IMR-90 (cell line): ENCODE measurements at regions not wholly inside any gene's neighbourhood (a gene's known extent, or its start where the extent isn't known, plus 50 kb on each side); places are given as distances from the start of the nearest gene placed in this dataset.

Source experiments
- ATAC-seq: fragments of 200-7000 bp; cut with Tn5 transposase; 2 replicates; pipeline ENCODE4 v1.9.1; 2020; ENCODE audit warnings: low read depth, mild to moderate bottlenecking, moderate library complexity
- BruUV-seq: library from RNA; stranded (reverse); fragments of 400-500 nt; replicated peaks from 2 replicates; lab custom pipeline; 2021; lab: Mats Ljungman, UMichigan
- CTCF ChIA-PET: fragments of 300-600 bp; formaldehyde crosslinking; extraction: SDS; loops from one replicate; lab custom pipeline; 2021; ENCODE audit warnings: antibody characterized with exemption; lab: Yijun Ruan, JAX
- POLR2A ChIA-PET: fragments of 300-600 bp; sonication (Branson Sonifier 250); formaldehyde crosslinking; loops from one replicate; lab custom pipeline; 2022; ENCODE audit warnings: antibody characterized with exemption; ENCODE audit not compliant: unreplicated experiment; lab: Charles Lee
- DNase-seq: peaks from one replicate; pipeline ENCODE4 v3.0.0; 2013
- H2AFZ ChIP-seq: replicated peaks from 2 replicates; pipeline ENCODE3; 2013; ENCODE audit warnings: low read length, mild to moderate bottlenecking; ENCODE audit not compliant: poor library complexity
- H2AK5ac ChIP-seq: 2 replicates; pipeline ENCODE4 v1.6.1; 2013; ENCODE audit warnings: low read depth, low read length, inconsistent platforms
- H2AK9ac ChIP-seq: replicated peaks from 2 replicates; pipeline ENCODE3; 2013; ENCODE audit warnings: mild to moderate bottlenecking, low read depth, low read length, moderate library complexity; ENCODE audit not compliant: poor library complexity
- H2BK120ac ChIP-seq: 2 replicates; pipeline ENCODE4 v1.6.1; 2013; ENCODE audit warnings: low read depth, low read length, inconsistent platforms
- H2BK15ac ChIP-seq: 3 replicates; pipeline ENCODE4 v1.6.1; 2013; ENCODE audit warnings: low read depth, low read length, inconsistent platforms
- H2BK20ac ChIP-seq: 2 replicates; pipeline ENCODE4 v1.6.1; 2013; ENCODE audit warnings: low read depth, mild to moderate bottlenecking, inconsistent platforms, low read length, moderate library complexity
- H2BK5ac ChIP-seq: 2 replicates; pipeline ENCODE4 v1.6.1; 2013; ENCODE audit warnings: mild to moderate bottlenecking, low read depth, low read length, inconsistent platforms; ENCODE audit not compliant: poor library complexity, severe bottlenecking
- H3K14ac ChIP-seq: replicated peaks from 2 replicates; pipeline ENCODE4 v1.6.1; 2013; ENCODE audit warnings: low read depth, low read length, inconsistent platforms
- H3K18ac ChIP-seq: 2 replicates; pipeline ENCODE4 v1.6.1; 2013; ENCODE audit warnings: low read depth, low read length, control low read depth
- H3K23ac ChIP-seq: 2 replicates; pipeline ENCODE4 v1.6.1; 2013; ENCODE audit warnings: low read depth, low read length, inconsistent platforms
- H3K27ac ChIP-seq: 2 replicates; pipeline ENCODE4 v1.5.1; 2013; ENCODE audit warnings: mild to moderate bottlenecking, control low read depth, low read length; ENCODE audit not compliant: insufficient read depth
- H3K27me3 ChIP-seq: 2 replicates; pipeline ENCODE4 v1.6.1; 2013; ENCODE audit warnings: low read length; ENCODE audit not compliant: control insufficient read depth, insufficient read depth
- H3K36me3 ChIP-seq: 2 replicates; pipeline ENCODE4 v1.6.1; 2013; ENCODE audit warnings: low read length, mixed read lengths; ENCODE audit not compliant: control insufficient read depth, insufficient read depth
- H3K4ac ChIP-seq: 2 replicates; pipeline ENCODE4 v1.6.1; 2013; ENCODE audit warnings: low read depth, low read length, inconsistent platforms
- H3K4me1 ChIP-seq: 2 replicates; pipeline ENCODE4 v1.6.1; 2013; ENCODE audit warnings: low read length, mixed read lengths; ENCODE audit not compliant: control insufficient read depth, insufficient read depth
- H3K4me2 ChIP-seq: 2 replicates; pipeline ENCODE4 v1.6.1; 2013; ENCODE audit warnings: low read depth, mild to moderate bottlenecking, control low read depth, low read length, moderate library complexity
- H3K4me3 ChIP-seq: 2 replicates; pipeline ENCODE4 v1.5.1; 2013; ENCODE audit warnings: low read depth, mild to moderate bottlenecking, control low read depth, low read length, moderate library complexity; ENCODE audit not compliant: insufficient read depth
- H3K56ac ChIP-seq: 2 replicates; pipeline ENCODE4 v1.6.1; 2013; ENCODE audit warnings: low read length, inconsistent platforms; ENCODE audit not compliant: insufficient read depth; ENCODE audit errors: extremely low read depth
- H3K79me1 ChIP-seq, 2 experiments: 2 replicates each; pipeline ENCODE4 v1.6.1; 2013; ENCODE audit warnings: low read length in 2 of 2, inconsistent platforms in 1 of 2, low read depth in 1 of 2
- H3K9ac ChIP-seq: 2 replicates; pipeline ENCODE4 v1.6.1; 2013; ENCODE audit warnings: low read depth, low read length, control low read depth
- H3K9me1 ChIP-seq: 2 replicates; pipeline ENCODE4 v1.6.1; 2013; ENCODE audit warnings: low read length, inconsistent platforms; ENCODE audit not compliant: insufficient read depth
- H3K9me3 ChIP-seq: 2 replicates; pipeline ENCODE4 v1.6.1; 2013; ENCODE audit warnings: low read length; ENCODE audit not compliant: control insufficient read depth, insufficient read depth
- H4K20me1 ChIP-seq: 2 replicates; pipeline ENCODE4 v1.6.1; 2013; ENCODE audit warnings: low read length, inconsistent platforms; ENCODE audit not compliant: insufficient read depth
- H4K5ac ChIP-seq: 2 replicates; pipeline ENCODE4 v1.6.1; 2013; ENCODE audit warnings: mild to moderate bottlenecking, low read depth, low read length, control low read depth
- H4K8ac ChIP-seq, 2 experiments: 2 replicates each; pipeline ENCODE4 v1.6.1; 2013; ENCODE audit warnings: low read depth in 2 of 2, low read length in 2 of 2, control low read depth in 1 of 2, inconsistent platforms in 1 of 2
- H4K91ac ChIP-seq: 2 replicates; pipeline ENCODE4 v1.6.1; 2013; ENCODE audit warnings: low read depth, low read length, inconsistent platforms; ENCODE audit not compliant: insufficient read depth
- BHLHE40 ChIP-seq: fragments of 150-350 bp; IDR thresholded peaks from 2 replicates; pipeline ENCODE4 v1.6.1; 2016; ENCODE audit warnings: mild to moderate bottlenecking, low read depth, low read length
- CEBPB ChIP-seq: IDR thresholded peaks from 2 replicates; pipeline ENCODE4 v1.6.1; 2012; ENCODE audit warnings: low read depth, low read length, improper control_type of control experiment
- CHD1 ChIP-seq: IDR thresholded peaks from 2 replicates; pipeline ENCODE4 v1.6.1; 2012; ENCODE audit warnings: low read depth, low read length, improper control_type of control experiment
- FOS ChIP-seq: fragments of 150-350 bp; IDR thresholded peaks from 2 replicates; pipeline ENCODE4 v1.6.1; 2016; ENCODE audit warnings: low read depth, low read length
- MAFK ChIP-seq: IDR thresholded peaks from 2 replicates; pipeline ENCODE4 v1.6.1; 2012; ENCODE audit warnings: low read depth, low read length, improper control_type of control experiment
- MAZ ChIP-seq: IDR thresholded peaks from 2 replicates; pipeline ENCODE4 v1.6.1; 2012; ENCODE audit warnings: low read depth, mild to moderate bottlenecking, low read length, improper control_type of control experiment, moderate library complexity, borderline replicate concordance
- MXI1 ChIP-seq: IDR thresholded peaks from 2 replicates; pipeline ENCODE4 v1.6.1; 2012; ENCODE audit warnings: low read depth, mild to moderate bottlenecking, low read length, moderate library complexity, borderline replicate concordance
- NFE2L2 ChIP-seq: fragments of 150-350 bp; IDR thresholded peaks from 2 replicates; pipeline ENCODE4 v1.6.1; 2016; ENCODE audit warnings: low read depth, mild to moderate bottlenecking, low read length
- POLR2A ChIP-seq: IDR thresholded peaks from 2 replicates; pipeline ENCODE4 v1.6.1; 2012; ENCODE audit warnings: mild to moderate bottlenecking, low read depth, low read length
- RAD21 ChIP-seq: IDR thresholded peaks from 2 replicates; pipeline ENCODE4 v1.6.1; 2012; ENCODE audit warnings: low read length, improper control_type of control experiment
- RCOR1 ChIP-seq: IDR thresholded peaks from 2 replicates; pipeline ENCODE4 v1.6.1; 2012; ENCODE audit warnings: mild to moderate bottlenecking, low read length, improper control_type of control experiment; ENCODE audit not compliant: insufficient replicate concordance
- RFX5 ChIP-seq: IDR thresholded peaks from 2 replicates; pipeline ENCODE4 v1.8.0; 2012; ENCODE audit warnings: low read depth, mild to moderate bottlenecking, low read length, moderate library complexity
- SMC3 ChIP-seq: fragments of 150-350 bp; IDR thresholded peaks from 2 replicates; pipeline ENCODE4 v1.6.1; 2016; ENCODE audit warnings: low read depth, mild to moderate bottlenecking, antibody characterized with exemption, low read length, moderate library complexity
- USF2 ChIP-seq: fragments of 150-350 bp; IDR thresholded peaks from 2 replicates; pipeline ENCODE4 v1.6.1; 2017; ENCODE audit warnings: mild to moderate bottlenecking, antibody characterized with exemption, low read length, low read depth
- WGBS, 2 experiments: methylation state at CpG; one replicate each; pipeline versions ENCODE4 v1.1.5 to v1.1.7; 2013; ENCODE audit warnings: missing lambda C conversion rate in 2 of 2; ENCODE audit not compliant: insufficient read length in 1 of 2; ENCODE audit errors: extremely low coverage in 2 of 2; 5-methylcytosine and 5-hydroxymethylcytosine counted together
- dilution Hi-C: fragments of 300-500 bp; cut with HindIII; formaldehyde crosslinking; loops from one replicate; pipeline ENCODE4 v1.14.3; 2018; ENCODE audit warnings: low sequenced_read_pairs; ENCODE audit not compliant: unreplicated experiment
- in situ Hi-C: fragments of 300-500 bp; cut with MboI; formaldehyde crosslinking; loops from 3 replicates; pipeline ENCODE4 v1.14.3; 2019; ENCODE audit warnings: low sequenced_read_pairs, inconsistent platforms, mixed read lengths
- intact Hi-C: fragments of 100-400 bp; cut with micrococcal nuclease; formaldehyde crosslinking; loops from 2 replicates; pipeline ENCODE4 v1.10.0; 2022
- TF ChIP-seq, protein P1 (sequence below): conservative IDR thresholded peaks from 2 replicates; pipeline ENCODE4 v1.5.1; 2012; ENCODE audit warnings: mild to moderate bottlenecking, low read depth, low read length, improper control_type of control experiment
- TF ChIP-seq, protein P2 (sequence below): fragments of 150-350 bp; IDR thresholded peaks from 2 replicates; pipeline ENCODE4 v1.6.1; 2016; ENCODE audit warnings: low read depth, mild to moderate bottlenecking, low read length, moderate library complexity, borderline replicate concordance

DNA sequence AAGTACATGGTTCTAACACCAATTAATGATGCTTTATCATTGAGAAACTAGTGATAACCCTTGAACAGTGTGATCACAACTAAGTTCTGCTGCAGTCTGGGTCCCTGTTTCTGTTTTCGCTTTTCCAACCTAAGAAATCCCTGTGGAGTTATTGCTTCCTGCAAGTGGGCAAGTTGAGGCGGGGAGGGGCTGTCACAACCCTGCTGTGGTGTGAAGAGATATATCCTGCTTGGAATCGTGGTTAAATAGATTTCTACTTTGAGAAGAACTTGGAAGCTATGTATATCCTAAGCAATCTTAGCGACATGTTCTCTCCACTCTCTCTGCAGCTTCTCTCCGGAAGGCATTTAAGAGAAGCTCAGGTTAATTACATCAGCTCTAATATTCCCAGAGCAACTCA is 1223.6 kb downstream of the EPHA7 start:
- no peaks in the 10 kb centered on the region for H3K36me3 ChIP-seq
- H2BK5ac ChIP-seq, result no peak overlapping the region
- dilution Hi-C loops (no loop called here), in situ Hi-C loops (no loop called here), intact Hi-C loops (no loop called here)
- ChIA-PET CTCF (no interaction called here), POLR2A (no interaction called here)
- no peaks in the 10 kb centered on the region for H3K79me1 ChIP-seq
- H3K27ac ChIP-seq, result no peak overlapping the region
- no peaks in the 10 kb centered on the region for H3K9me1 ChIP-seq
- H2BK120ac ChIP-seq, result no peak overlapping the region
- H4K5ac ChIP-seq, result no peak overlapping the region
- no peak for DNase-seq
- H3K56ac ChIP-seq, result no peak overlapping the region
- WGBS, 2 experiments, result no CpG with 5 or more reads among the region's 5 CpGs
- no peaks in the 10 kb centered on the region for H3K9me3 ChIP-seq
- H3K4me3 ChIP-seq, result no peak overlapping the region
- no peak overlapping the region for H3K14ac ChIP-seq
- H2BK20ac ChIP-seq, result no peak overlapping the region
- H4K8ac ChIP-seq, result no peak overlapping the region
- H3K4ac ChIP-seq, result no peak overlapping the region
- no peaks in the 10 kb centered on the region for H3K27me3 ChIP-seq
- H4K91ac ChIP-seq, result no peak overlapping the region
- H2BK15ac ChIP-seq, result no peak overlapping the region
- H3K23ac ChIP-seq, result no peak overlapping the region
- H3K9ac ChIP-seq, result no peak overlapping the region
- no peak overlapping the region for H3K18ac ChIP-seq
- no peaks in the 10 kb centered on the region for H4K20me1 ChIP-seq
- no peak for ATAC-seq
- no peak for TF ChIP-seq MXI1
- TF ChIP-seq RCOR1, result no peak
- TF ChIP-seq FOS, result no peak
- TF ChIP-seq, protein P1, sequence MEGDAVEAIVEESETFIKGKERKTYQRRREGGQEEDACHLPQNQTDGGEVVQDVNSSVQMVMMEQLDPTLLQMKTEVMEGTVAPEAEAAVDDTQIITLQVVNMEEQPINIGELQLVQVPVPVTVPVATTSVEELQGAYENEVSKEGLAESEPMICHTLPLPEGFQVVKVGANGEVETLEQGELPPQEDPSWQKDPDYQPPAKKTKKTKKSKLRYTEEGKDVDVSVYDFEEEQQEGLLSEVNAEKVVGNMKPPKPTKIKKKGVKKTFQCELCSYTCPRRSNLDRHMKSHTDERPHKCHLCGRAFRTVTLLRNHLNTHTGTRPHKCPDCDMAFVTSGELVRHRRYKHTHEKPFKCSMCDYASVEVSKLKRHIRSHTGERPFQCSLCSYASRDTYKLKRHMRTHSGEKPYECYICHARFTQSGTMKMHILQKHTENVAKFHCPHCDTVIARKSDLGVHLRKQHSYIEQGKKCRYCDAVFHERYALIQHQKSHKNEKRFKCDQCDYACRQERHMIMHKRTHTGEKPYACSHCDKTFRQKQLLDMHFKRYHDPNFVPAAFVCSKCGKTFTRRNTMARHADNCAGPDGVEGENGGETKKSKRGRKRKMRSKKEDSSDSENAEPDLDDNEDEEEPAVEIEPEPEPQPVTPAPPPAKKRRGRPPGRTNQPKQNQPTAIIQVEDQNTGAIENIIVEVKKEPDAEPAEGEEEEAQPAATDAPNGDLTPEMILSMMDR, result no peak
- no peak for TF ChIP-seq RFX5
- TF ChIP-seq USF2, result no peak
- TF ChIP-seq POLR2A, result no peak
- no peak for TF ChIP-seq BHLHE40
- TF ChIP-seq NFE2L2, result no peak
- TF ChIP-seq CHD1, result no peak
- TF ChIP-seq, protein P2, sequence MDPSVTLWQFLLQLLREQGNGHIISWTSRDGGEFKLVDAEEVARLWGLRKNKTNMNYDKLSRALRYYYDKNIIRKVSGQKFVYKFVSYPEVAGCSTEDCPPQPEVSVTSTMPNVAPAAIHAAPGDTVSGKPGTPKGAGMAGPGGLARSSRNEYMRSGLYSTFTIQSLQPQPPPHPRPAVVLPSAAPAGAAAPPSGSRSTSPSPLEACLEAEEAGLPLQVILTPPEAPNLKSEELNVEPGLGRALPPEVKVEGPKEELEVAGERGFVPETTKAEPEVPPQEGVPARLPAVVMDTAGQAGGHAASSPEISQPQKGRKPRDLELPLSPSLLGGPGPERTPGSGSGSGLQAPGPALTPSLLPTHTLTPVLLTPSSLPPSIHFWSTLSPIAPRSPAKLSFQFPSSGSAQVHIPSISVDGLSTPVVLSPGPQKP, result no peak
- no peak for TF ChIP-seq MAZ
- TF ChIP-seq CEBPB, result no peak
- no peak for TF ChIP-seq RAD21
- no peak for TF ChIP-seq MAFK
- no peak for TF ChIP-seq SMC3
- H2AFZ ChIP-seq, result no peak overlapping the region
- no peak overlapping the region for H3K4me2 ChIP-seq
- H2AK9ac ChIP-seq, result no peak overlapping the region
- H2AK5ac ChIP-seq, result no peak overlapping the region
- H3K4me1 ChIP-seq, result no peaks in the 10 kb centered on the region
- no TSS peak for BruUV-seq
